IPS DF 6.9 (cell line): ENCODE measurements at regions not wholly inside any gene's neighbourhood (a gene's known extent, or its start where the extent isn't known, plus 50 kb on each side); places are given as distances from the start of the nearest gene placed in this dataset.

ENCODE experiments used
- DNase-seq: peaks from one replicate; pipeline ENCODE4 v3.0.0-alpha.2; 2013; ENCODE audit warnings: low read depth, low spot score
- H3K27ac ChIP-seq: one replicate; pipeline ENCODE4 v1.5.1; 2013; ENCODE audit warnings: low read length, control low read depth
- H3K27me3 ChIP-seq: 2 replicates; pipeline ENCODE4 v1.6.1; 2013; ENCODE audit warnings: mild to moderate bottlenecking, low read length; ENCODE audit not compliant: control insufficient read depth, insufficient read depth
- H3K36me3 ChIP-seq: 2 replicates; pipeline ENCODE4 v1.6.1; 2013; ENCODE audit warnings: low read length; ENCODE audit not compliant: control insufficient read depth, insufficient read depth
- H3K4me1 ChIP-seq: 2 replicates; pipeline ENCODE4 v1.6.1; 2013; ENCODE audit warnings: low read length; ENCODE audit not compliant: control insufficient read depth, insufficient read depth
- H3K4me3 ChIP-seq: 2 replicates; pipeline ENCODE4 v1.5.1; 2013; ENCODE audit warnings: mild to moderate bottlenecking, low read length
- H3K9me3 ChIP-seq: 2 replicates; pipeline ENCODE4 v1.6.1; 2013; ENCODE audit warnings: low read length, inconsistent platforms; ENCODE audit not compliant: control insufficient read depth, insufficient read depth
- WGBS: extraction: QIAGEN DNeasy Blood & Tissue Kit; methylation state at CpG from one replicate; pipeline ENCODE4 v1.1.7; 2013; ENCODE audit warnings: mixed read lengths, missing lambda C conversion rate; ENCODE audit not compliant: insufficient read length, insufficient coverage; 5-methylcytosine and 5-hydroxymethylcytosine counted together

DNA sequence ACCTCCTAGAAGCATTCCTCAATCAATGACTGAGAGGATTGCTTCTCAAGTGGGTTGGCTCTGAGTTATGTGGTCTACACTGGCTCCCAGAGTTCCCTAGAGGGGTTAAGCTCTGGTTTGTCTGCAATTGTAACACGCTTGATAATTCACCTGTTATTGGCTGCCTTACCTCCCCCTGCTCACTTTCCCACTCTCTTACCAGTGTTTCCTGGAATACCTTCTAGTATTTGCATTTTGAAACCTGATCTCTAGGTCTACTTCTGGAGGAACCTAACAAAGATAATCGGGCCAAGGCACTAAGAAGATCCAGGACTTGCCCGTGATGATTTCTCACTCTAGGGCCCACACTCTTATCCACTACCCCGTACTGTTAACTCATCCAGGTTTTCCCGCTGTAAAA, 110.1 kb upstream of the MAP3K1 start:
- H3K27ac ChIP-seq = no peak overlapping the region
- no peak for DNase-seq
- no peaks in the 10 kb centered on the region for H3K9me3 ChIP-seq
- WGBS = no CpG with 5 or more reads among the region's 5 CpGs
- H3K4me3 ChIP-seq = no peak overlapping the region
- no peaks in the 10 kb centered on the region for H3K27me3 ChIP-seq
- no peaks in the 10 kb centered on the region for H3K36me3 ChIP-seq
- H3K4me1 ChIP-seq = no peaks in the 10 kb centered on the region

- WGBS = no CpG with 5 or more reads among the region's 2 CpGs
- no peak for DNase-seq
- Histone ChIP-seq H3K36me3 (no peaks in the 10 kb centered on the region), H3K27me3 (no peaks in the 10 kb centered on the region), H3K4me3 (no peak overlapping the region), H3K9me3 (no peaks in the 10 kb centered on the region), H3K27ac (no peak overlapping the region), H3K4me1 (no peaks in the 10 kb centered on the region; the same call in 1 of the 2 replicates)
These were observed 111.4 kb upstream of the MAP3K1 start for GRCh38 chr5:56703952-56704351.

GRCh38 chr5:56700711-56701110, 114.6 kb upstream of the MAP3K1 start:
- Histone ChIP-seq H3K9me3 (no peaks in the 10 kb centered on the region), H3K27me3 (no peaks in the 10 kb centered on the region), H3K4me1 (no peaks in the 10 kb centered on the region; the same call in 1 of the 2 replicates), H3K4me3 (no peak overlapping the region), H3K36me3 (no peaks in the 10 kb centered on the region), H3K27ac (no peak overlapping the region)
- DNase-seq = no peak
- no CpG with 5 or more reads among the region's 4 CpGs for WGBS

DNA sequence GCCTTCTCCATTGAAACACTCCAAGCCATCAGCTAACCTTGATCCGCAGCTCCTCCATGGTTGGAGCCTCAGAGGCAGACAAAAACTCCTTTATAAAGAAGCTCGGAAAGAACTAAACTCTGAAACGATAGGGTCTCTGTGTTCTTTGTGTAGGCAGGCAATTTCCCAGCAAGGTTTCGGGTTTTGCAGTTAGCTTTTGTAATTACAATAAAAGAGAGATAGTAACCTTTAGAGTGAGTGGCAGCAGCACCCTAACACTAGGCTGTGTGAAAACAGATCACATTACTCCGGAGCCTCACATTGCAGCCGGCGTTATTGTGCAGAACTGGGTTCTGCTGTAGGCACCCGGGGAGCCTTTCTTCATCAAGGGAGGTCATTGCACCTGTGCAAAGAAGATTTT, 115.8 kb upstream of the MAP3K1 start:
- no peak for DNase-seq
- H3K4me1 ChIP-seq = no peaks in the 10 kb centered on the region; the same call in 1 of the 2 replicates
- H3K36me3 ChIP-seq = no peaks in the 10 kb centered on the region
- WGBS = no CpG with 5 or more reads among the region's 8 CpGs
- no peaks in the 10 kb centered on the region for H3K9me3 ChIP-seq
- no peak overlapping the region for H3K4me3 ChIP-seq
- no peaks in the 10 kb centered on the region for H3K27me3 ChIP-seq
- no peak overlapping the region for H3K27ac ChIP-seq

DNA sequence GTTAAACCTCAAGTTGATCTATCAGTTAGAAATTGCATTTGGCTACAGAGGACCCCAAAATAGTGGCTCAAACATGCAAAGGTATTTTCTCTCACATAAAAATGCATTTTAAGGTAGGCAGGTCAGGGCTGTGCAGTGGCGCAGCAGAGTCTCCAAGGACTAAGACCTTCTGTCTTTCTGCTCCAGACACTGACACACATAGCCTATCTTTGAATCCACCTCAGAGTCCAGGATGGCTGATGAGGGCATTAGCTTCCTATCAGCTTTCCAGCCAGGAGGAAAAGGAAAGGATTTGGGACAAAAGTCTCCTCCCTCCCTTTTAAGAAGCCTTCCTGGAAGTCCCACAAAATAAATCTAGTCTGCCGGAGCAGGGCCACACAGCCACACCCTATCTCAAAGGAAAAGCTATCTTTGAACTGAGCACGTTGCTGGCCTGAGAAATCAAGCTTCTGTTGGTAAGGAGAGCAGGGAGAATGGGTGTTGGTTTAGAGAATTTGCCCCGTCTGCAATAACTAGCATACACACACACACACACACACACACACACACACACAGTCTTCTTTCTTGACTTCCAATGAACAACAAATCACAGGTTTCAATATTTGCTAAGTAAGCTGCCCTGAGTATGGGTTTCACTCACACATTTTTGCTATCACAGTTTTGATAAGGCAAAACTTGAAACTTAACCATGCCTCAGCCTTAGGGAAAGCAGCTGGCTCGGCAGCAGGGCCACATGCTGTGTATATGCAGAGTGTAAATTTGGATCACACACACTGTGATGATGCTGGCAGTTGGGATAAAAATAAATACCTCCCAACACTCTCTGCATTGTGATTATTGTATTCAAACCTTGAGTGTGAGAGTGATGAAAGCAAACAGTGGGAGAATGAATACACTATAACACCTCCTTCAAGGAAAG, 116.6 kb upstream of the MAP3K1 start:
- H3K36me3 ChIP-seq = no peaks in the 10 kb centered on the region
- WGBS = no CpG with 5 or more reads among the region's 5 CpGs
- no peaks in the 10 kb centered on the region; the same call in 1 of the 2 replicates for H3K4me1 ChIP-seq
- no peak overlapping the region for H3K27ac ChIP-seq
- no peaks in the 10 kb centered on the region for H3K9me3 ChIP-seq
- H3K4me3 ChIP-seq = no peak overlapping the region
- no peak for DNase-seq
- H3K27me3 ChIP-seq = no peaks in the 10 kb centered on the region

DNA sequence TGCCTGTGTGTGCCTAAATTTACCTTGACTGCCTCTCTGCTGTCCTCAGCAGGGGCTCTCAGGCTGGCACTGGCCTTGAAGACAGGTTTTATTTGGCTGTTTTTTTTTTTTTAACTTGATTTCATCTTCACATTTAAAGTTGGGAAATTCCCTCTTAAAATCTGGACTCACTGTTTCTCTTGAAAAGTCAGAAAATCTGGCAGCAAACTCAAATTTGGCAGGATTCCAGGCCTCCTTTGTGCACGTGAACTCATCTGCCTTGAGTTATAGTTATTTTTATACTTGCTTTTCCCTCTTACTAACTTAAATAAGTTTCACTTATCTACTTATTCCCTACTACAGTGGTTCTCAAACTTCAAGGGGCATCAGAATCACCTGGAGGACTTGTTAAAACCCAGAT, 118.4 kb upstream of the MAP3K1 start:
- DNase-seq = no peak
- Histone ChIP-seq H3K4me1 (no peaks in the 10 kb centered on the region; the same call in 1 of the 2 replicates), H3K4me3 (no peak overlapping the region), H3K27ac (no peak overlapping the region), H3K27me3 (no peaks in the 10 kb centered on the region), H3K36me3 (no peaks in the 10 kb centered on the region), H3K9me3 (no peaks in the 10 kb centered on the region)
- no CpG with 5 or more reads among the region's 1 CpG for WGBS

GRCh38 chr5:56693220-56693579, 122.1 kb upstream of the MAP3K1 start:
- no peak overlapping the region for H3K27ac ChIP-seq
- WGBS = no CpG with 5 or more reads among the region's 5 CpGs

GRCh38 chr5:56692359-56693219, 122.8 kb upstream of the MAP3K1 start:
- Histone ChIP-seq H3K4me3 (no peak overlapping the region), H3K27ac (no peak overlapping the region), H3K36me3 (no peaks in the 10 kb centered on the region), H3K4me1 (no peaks in the 10 kb centered on the region), H3K9me3 (no peaks in the 10 kb centered on the region), H3K27me3 (no peaks in the 10 kb centered on the region)
- DNase-seq = no peak
- no CpG with 5 or more reads among the region's 10 CpGs for WGBS

More at GRCh38 chr5:56693220-56693579, 122.1 kb upstream of the MAP3K1 start:
- Histone ChIP-seq H3K36me3 (no peaks in the 10 kb centered on the region), H3K4me1 (no peaks in the 10 kb centered on the region), H3K27me3 (no peaks in the 10 kb centered on the region), H3K9me3 (no peaks in the 10 kb centered on the region), H3K4me3 (no peak overlapping the region)
- no peak for DNase-seq

- Histone ChIP-seq H3K9me3 (no peaks in the 10 kb centered on the region), H3K4me3 (no peak overlapping the region), H3K27me3 (no peaks in the 10 kb centered on the region), H3K36me3 (no peaks in the 10 kb centered on the region), H3K4me1 (no peaks in the 10 kb centered on the region), H3K27ac (no peak overlapping the region)
- DNase-seq = no peak
- WGBS = no CpG with 5 or more reads among the region's 1 CpG
These were observed 126.9 kb upstream of the MAP3K1 start for GRCh38 chr5:56688402-56688801.

GRCh38 chr5:56686337-56687195, 128.8 kb upstream of the MAP3K1 start:
- Histone ChIP-seq H3K27ac (no peak overlapping the region), H3K4me3 (no peak overlapping the region), H3K27me3 (no peaks in the 10 kb centered on the region), H3K36me3 (no peaks in the 10 kb centered on the region), H3K4me1 (no peaks in the 10 kb centered on the region), H3K9me3 (no peaks in the 10 kb centered on the region)
- no peak for DNase-seq
- WGBS = no CpG with 5 or more reads among the region's 5 CpGs
